Breast epithelium (tissue), 3 donors: ENCODE measurements at regions not wholly inside any gene's neighbourhood (a gene's known extent, or its start where the extent isn't known, plus 50 kb on each side); places are given as distances from the start of the nearest gene placed in this dataset.

ENCODE experiments used
- POLR2A ChIP-seq: fragments of 450-650 bp; IDR thresholded peaks from one replicate; pipeline ENCODE4 v1.6.1; 2016; ENCODE audit warnings: antibody characterized with exemption, mild to moderate bottlenecking, moderate library complexity
- POLR2AphosphoS5 ChIP-seq, 3 donors: sonication (generic); formaldehyde crosslinking; IDR thresholded peaks; one replicate each; pipeline ENCODE4 v1.6.1; 2017; ENCODE audit warnings: antibody characterized with exemption in 3 of 3
- TF ChIP-seq, protein P1 (sequence below), 3 donors: fragments of 450-650 bp; IDR thresholded peaks; one replicate each; pipeline ENCODE4 v1.5.1; 2016 to 2017; ENCODE audit warnings: antibody characterized with exemption in 3 of 3, mild to moderate bottlenecking in 3 of 3, moderate library complexity in 3 of 3

DNA sequence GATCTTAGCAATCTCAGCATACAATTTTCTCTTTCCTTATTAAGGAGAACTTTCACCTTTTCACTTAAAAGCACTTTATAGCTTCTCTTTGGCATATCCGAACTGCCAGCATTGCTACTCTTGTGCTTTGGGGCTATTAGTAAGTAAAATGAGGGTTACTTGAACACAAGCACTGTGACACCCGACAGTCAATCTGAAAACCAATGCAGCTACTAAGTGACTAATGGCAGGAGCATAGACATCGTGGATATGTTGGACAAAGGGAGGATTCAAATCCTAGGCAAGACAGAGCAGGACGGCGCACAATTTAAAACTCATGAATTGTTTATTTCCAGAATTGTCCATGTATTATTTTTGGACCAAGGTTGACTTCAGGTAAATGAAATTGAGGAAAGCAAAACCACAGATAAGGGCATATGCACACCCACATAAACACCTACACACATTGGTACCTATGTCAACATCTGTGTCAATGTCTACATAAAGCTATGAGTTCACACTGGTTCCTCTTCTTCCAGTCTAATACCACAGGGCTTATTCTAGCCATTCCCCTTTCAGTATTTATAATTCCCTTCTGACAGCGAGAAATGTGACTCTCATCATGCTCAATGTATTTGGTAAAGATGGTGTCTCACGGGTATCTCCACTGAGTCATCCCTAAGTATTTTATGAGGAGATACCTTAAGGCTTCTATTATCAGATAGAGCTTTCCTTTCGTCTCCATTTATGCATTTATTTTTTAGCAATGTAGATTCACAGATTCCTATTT is 75.3 kb upstream of the RALGPS2 start:
- TF ChIP-seq, protein P1, sequence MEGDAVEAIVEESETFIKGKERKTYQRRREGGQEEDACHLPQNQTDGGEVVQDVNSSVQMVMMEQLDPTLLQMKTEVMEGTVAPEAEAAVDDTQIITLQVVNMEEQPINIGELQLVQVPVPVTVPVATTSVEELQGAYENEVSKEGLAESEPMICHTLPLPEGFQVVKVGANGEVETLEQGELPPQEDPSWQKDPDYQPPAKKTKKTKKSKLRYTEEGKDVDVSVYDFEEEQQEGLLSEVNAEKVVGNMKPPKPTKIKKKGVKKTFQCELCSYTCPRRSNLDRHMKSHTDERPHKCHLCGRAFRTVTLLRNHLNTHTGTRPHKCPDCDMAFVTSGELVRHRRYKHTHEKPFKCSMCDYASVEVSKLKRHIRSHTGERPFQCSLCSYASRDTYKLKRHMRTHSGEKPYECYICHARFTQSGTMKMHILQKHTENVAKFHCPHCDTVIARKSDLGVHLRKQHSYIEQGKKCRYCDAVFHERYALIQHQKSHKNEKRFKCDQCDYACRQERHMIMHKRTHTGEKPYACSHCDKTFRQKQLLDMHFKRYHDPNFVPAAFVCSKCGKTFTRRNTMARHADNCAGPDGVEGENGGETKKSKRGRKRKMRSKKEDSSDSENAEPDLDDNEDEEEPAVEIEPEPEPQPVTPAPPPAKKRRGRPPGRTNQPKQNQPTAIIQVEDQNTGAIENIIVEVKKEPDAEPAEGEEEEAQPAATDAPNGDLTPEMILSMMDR (IDR thresholded peaks at IDR 0.05): no peak
- TF ChIP-seq POLR2A (no peak), POLR2AphosphoS5 (IDR thresholded peaks at IDR 0.05) (no peak)
